ENCODE measurements at regions not wholly inside any gene's neighbourhood (a gene's known extent, or its start where the extent isn't known, plus 50 kb on each side); places are given as distances from the start of the nearest gene placed in this dataset.

GRCh38 chr1:229159668-229160544, 111.0 kb upstream of the RAB4A start:
- intact Hi-C loops (cut with DNase I), result loop anchor here in 1 of 4 donors (5.0 kb wide), 1 partner anchor 113 kb away; no protein-coding TSS in a partner anchor
- WGBS, 3 donors, result 73 to 79% (median 75%) methylated on average over 8 of the region's 8 CpGs

DNA sequence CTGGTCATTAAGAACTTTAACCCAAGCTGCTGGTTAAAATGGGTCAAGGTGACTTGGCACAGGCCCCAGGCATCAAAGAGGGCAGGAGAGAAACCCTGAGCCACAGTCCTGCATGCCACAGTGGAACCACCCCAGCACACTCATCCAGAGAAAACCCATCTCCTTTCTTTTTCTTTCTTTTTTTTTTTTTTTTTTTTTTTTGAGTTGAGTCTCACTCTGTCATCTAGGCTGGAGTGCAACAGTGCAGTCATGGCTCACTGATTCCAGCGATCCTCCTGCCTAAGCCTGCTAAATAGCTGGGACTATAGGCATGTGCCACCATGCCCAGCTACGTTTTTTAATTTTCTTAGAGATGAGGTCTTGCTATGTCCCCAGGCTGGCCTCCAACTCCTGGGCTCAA, 109.2 kb upstream of the RAB4A start:
- WGBS, 3 donors, result 94 to 100% (median 95%) methylated on average over 2 of the region's 2 CpGs
- H3K4me1 ChIP-seq (ENCODE audit: insufficient read depth), result no peaks in the 10 kb centered on the region
- TF ChIP-seq EP300 (IDR thresholded peaks at IDR 0.05), result no peak
- no peak for TF ChIP-seq POLR2A (IDR thresholded peaks at IDR 0.05)
- no peak for TF ChIP-seq CTCF (IDR thresholded peaks at IDR 0.05)
- H3K27ac ChIP-seq, result no peak overlapping the region
- H3K9me3 ChIP-seq, result no peaks in the 10 kb centered on the region
- no peak for DNase-seq
- H3K27me3 ChIP-seq, result no peaks in the 10 kb centered on the region
- no peaks in the 10 kb centered on the region for H3K36me3 ChIP-seq
- intact Hi-C loops (cut with DNase I), result loop anchor here in 1 of 4 donors (5.0 kb wide), 1 partner anchor 114 kb away; no protein-coding TSS in a partner anchor
- no peak overlapping the region for H3K4me3 ChIP-seq

More at GRCh38 chr1:229159668-229160544, 111.0 kb upstream of the RAB4A start:
- Histone ChIP-seq H3K4me3 (no peak overlapping the region), H3K4me1 (ENCODE audit: insufficient read depth) (no peaks in the 10 kb centered on the region), H3K36me3 (no peaks in the 10 kb centered on the region), H3K27ac (no peak overlapping the region), H3K27me3 (no peaks in the 10 kb centered on the region), H3K9me3 (no peaks in the 10 kb centered on the region)
- DNase-seq, result no peak
- TF ChIP-seq POLR2A (IDR thresholded peaks at IDR 0.05) (no peak), EP300 (IDR thresholded peaks at IDR 0.05) (no peak), CTCF (IDR thresholded peaks at IDR 0.05) (no peak)

DNA sequence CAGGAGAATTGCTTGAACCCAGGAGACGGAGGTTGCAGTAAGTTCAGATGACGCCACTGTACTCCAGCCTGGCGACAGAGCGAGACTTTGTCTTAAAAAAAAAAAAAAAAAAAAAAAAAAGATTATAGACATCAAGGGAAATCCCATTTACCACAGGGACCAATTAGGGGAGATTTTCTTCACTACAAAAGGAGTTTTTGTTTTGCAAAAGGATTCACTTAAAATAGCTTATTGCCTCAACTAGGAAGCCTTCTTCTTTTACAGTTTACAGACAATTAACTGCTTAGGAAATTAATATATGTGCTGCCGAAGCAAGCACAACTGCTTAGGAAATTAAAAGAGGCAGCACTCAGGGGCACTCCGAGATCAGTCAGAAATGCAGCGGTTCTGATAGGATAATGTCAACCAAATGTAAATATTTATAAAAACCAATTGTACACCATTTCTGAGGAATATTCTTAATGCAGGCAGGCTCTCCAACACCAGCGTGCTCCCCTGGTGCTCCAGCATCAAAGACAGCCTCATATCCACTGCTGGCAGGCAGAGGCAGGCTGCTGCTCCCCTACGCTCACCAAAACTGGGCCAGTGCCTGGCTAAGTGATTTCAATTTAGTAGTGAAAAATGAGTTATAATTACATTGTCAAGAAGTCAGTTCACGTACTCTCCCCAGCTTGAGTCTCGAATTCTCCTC, 107.9 kb upstream of the RAB4A start:
- no peak for TF ChIP-seq CTCF (IDR thresholded peaks at IDR 0.05)
- TF ChIP-seq EP300 (IDR thresholded peaks at IDR 0.05), result no peak
- no peak for TF ChIP-seq POLR2A (IDR thresholded peaks at IDR 0.05)
- no peaks in the 10 kb centered on the region for H3K36me3 ChIP-seq
- no peaks in the 10 kb centered on the region for H3K4me1 ChIP-seq (ENCODE audit: insufficient read depth)
- no peak overlapping the region for H3K27ac ChIP-seq
- WGBS, 3 donors, result 73 to 85% (median 84%) methylated on average over 11 of the region's 11 CpGs
- no peaks in the 10 kb centered on the region for H3K9me3 ChIP-seq
- no peaks in the 10 kb centered on the region for H3K27me3 ChIP-seq
- no peak overlapping the region for H3K4me3 ChIP-seq
- no peak for DNase-seq
- intact Hi-C loops (cut with DNase I), result loop anchor here in 1 of 4 donors (5.0 kb wide), 1 partner anchor 116 kb away; no protein-coding TSS in a partner anchor

GRCh38 chr1:229164348-229164747, 106.6 kb upstream of the RAB4A start:
- no peaks in the 10 kb centered on the region for H3K9me3 ChIP-seq
- intact Hi-C loops (cut with DNase I), result loop anchor here in 1 of 4 donors (5.0 kb wide), 1 partner anchor 117 kb away; no protein-coding TSS in a partner anchor
- DNase-seq, result no peak
- no peak overlapping the region for H3K27ac ChIP-seq
- H3K36me3 ChIP-seq, result no peaks in the 10 kb centered on the region
- no peaks in the 10 kb centered on the region for H3K27me3 ChIP-seq
- no peak for TF ChIP-seq POLR2A (IDR thresholded peaks at IDR 0.05)
- TF ChIP-seq EP300 (IDR thresholded peaks at IDR 0.05), result no peak
- WGBS, 3 donors, result 71 to 77% (median 75%) methylated on average over 1 of the region's 1 CpG
- no peak overlapping the region for H3K4me3 ChIP-seq
- H3K4me1 ChIP-seq (ENCODE audit: insufficient read depth), result peaks cover 3% of the 10 kb centered on the region

Data from ovary (tissue), 7 donors.